ENCODE measurements at regions not wholly inside any gene's neighbourhood (a gene's known extent, or its start where the extent isn't known, plus 50 kb on each side); places are given as distances from the start of the nearest gene placed in this dataset.

DNA sequence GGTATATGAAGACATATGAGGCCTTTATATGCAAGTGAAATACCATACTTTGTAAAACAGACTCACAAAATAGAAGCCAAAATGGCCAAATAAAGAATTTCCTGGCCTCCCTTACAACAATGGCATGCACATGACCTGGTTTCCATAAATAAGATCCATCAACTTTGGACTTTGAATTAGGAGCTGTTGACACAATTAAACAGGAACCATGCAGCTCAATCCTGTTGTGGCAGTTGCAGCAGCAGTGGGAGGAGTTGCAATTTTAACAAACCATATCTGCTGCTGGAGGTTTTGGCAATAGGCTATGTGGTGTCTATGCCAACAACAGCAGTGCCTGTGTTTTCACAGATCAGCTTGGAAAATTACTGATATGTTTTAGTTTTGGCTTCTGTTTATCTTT is 818.6 kb downstream of the FAM181B start:
- no peak for TF ChIP-seq TCF7L2 (IDR thresholded peaks at IDR 0.05; ENCODE audit: low read depth, low read length)
- TF ChIP-seq POLR2AphosphoS5 (IDR thresholded peaks at IDR 0.05; ENCODE audit: low read depth, low read length), result no peak
- TF ChIP-seq CTCF (IDR thresholded peaks at IDR 0.05), result no peak
- TF ChIP-seq, protein P1, sequence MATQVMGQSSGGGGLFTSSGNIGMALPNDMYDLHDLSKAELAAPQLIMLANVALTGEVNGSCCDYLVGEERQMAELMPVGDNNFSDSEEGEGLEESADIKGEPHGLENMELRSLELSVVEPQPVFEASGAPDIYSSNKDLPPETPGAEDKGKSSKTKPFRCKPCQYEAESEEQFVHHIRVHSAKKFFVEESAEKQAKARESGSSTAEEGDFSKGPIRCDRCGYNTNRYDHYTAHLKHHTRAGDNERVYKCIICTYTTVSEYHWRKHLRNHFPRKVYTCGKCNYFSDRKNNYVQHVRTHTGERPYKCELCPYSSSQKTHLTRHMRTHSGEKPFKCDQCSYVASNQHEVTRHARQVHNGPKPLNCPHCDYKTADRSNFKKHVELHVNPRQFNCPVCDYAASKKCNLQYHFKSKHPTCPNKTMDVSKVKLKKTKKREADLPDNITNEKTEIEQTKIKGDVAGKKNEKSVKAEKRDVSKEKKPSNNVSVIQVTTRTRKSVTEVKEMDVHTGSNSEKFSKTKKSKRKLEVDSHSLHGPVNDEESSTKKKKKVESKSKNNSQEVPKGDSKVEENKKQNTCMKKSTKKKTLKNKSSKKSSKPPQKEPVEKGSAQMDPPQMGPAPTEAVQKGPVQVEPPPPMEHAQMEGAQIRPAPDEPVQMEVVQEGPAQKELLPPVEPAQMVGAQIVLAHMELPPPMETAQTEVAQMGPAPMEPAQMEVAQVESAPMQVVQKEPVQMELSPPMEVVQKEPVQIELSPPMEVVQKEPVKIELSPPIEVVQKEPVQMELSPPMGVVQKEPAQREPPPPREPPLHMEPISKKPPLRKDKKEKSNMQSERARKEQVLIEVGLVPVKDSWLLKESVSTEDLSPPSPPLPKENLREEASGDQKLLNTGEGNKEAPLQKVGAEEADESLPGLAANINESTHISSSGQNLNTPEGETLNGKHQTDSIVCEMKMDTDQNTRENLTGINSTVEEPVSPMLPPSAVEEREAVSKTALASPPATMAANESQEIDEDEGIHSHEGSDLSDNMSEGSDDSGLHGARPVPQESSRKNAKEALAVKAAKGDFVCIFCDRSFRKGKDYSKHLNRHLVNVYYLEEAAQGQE (IDR thresholded peaks at IDR 0.05; ENCODE audit: insufficient read depth in 1 of 2, low read depth in 2 of 2, low read length in 1 of 2), result no peak
- TF ChIP-seq SIN3A (IDR thresholded peaks at IDR 0.05; ENCODE audit: borderline replicate concordance, insufficient read depth, low read depth, low read length), result no peak

All from Panc1 (cell line).